ENCODE measurements at regions not wholly inside any gene's neighbourhood (a gene's known extent, or its start where the extent isn't known, plus 50 kb on each side); places are given as distances from the start of the nearest gene placed in this dataset.

DNA sequence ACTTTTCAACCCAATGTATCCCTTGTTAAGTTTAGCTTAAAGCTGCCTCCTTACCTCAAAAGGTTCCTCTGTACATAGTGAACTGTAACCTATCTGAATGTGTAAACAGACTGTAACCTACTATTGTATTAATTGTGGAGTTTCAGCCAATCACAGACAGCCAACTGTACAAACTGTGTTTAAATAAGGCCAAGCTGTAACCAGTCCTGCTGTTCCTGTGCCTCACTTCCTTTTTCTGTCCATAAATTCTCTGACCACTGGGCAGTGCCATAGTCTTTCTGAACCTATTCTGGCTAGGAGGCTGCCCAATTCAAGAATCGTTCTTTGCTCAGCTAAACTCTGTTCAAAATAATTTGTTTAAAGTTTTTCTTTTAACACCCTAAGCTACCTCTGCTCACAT lies 74.7 kb upstream of the DAPK1 start:
- peaks cover 4% of the 10 kb centered on the region; the same call in 1 of the 2 replicates for H3K79me1 ChIP-seq (ENCODE audit: low read depth, low read length)
- H3K4me3 ChIP-seq (ENCODE audit: extremely low read depth in 1 of 4, insufficient read depth in 2 of 4, low read depth in 3 of 4, low read length in 4 of 4), result no peak overlapping the region
- H4K5ac ChIP-seq (ENCODE audit: insufficient read length, low read depth, low read length), result no peak overlapping the region
- no peak overlapping the region for H3K14ac ChIP-seq (ENCODE audit: insufficient read length)
- no peak overlapping the region for H2BK120ac ChIP-seq (replicated peaks; ENCODE audit: low read depth, low read length)
- no peak overlapping the region for H3K18ac ChIP-seq (ENCODE audit: extremely low read depth, low read length)
- TF ChIP-seq CHD1 (IDR thresholded peaks at IDR 0.05; ENCODE audit: low read depth, low read length), result no peak
- TF ChIP-seq RAD21 (IDR thresholded peaks at IDR 0.05 in 1 of 2, conservative IDR thresholded peaks at IDR 0.05 in 1 of 2; ENCODE audit: low read depth in 2 of 2, low read length in 2 of 2), result peak in 1 of 2 experiments; percentile 7; a peak in 2 of 4 replicates
- H3K4me1 ChIP-seq (replicated peaks in 1 of 4; ENCODE audit: control insufficient read depth in 3 of 4, insufficient read depth in 4 of 4, low read length in 3 of 4), result peaks cover 0 to 5% (median 1%) of the 10 kb centered on the region in 4 experiments; a peak in 4 of 7 replicates
- H4K91ac ChIP-seq (replicated peaks; ENCODE audit: insufficient read length, low read length), result no peak overlapping the region
- WGBS, 2 experiments (ENCODE audit: extremely low coverage in 1 of 2, insufficient coverage in 1 of 2, insufficient read length in 1 of 2, insufficient replicate concordance in 2 of 2, low coverage in 1 of 2, low lambda C conversion rate in 2 of 2, missing lambda C conversion rate in 1 of 2), result 90% methylated on average over 1 of the region's 1 CpG; no CpG with 5 or more reads in 1 of the 2 experiments
- no peak for FAIRE-seq
- peaks cover 0 to 6% of the 10 kb centered on the region in 2 experiments; a peak in 2 of 4 replicates for H3K79me2 ChIP-seq (ENCODE audit: control insufficient read depth in 1 of 2, insufficient read depth in 2 of 2, low read length in 2 of 2)
- H3K36me3 ChIP-seq (ENCODE audit: control insufficient read depth in 2 of 4, insufficient read depth in 4 of 4, low read length in 3 of 4), result peaks cover 2 to 36% (median 23%) of the 10 kb centered on the region in 4 experiments; a peak in 6 of 8 replicates
- peaks cover 2 to 3% of the 10 kb centered on the region in 2 experiments; a peak in 2 of 4 replicates for H3K9me3 ChIP-seq (ENCODE audit: insufficient read depth in 2 of 2, low read depth in 1 of 2, low read length in 1 of 2)
- no peak overlapping the region for H2AFZ ChIP-seq (ENCODE audit: low read length)
- H3K4ac ChIP-seq (replicated peaks; ENCODE audit: insufficient read length, low read depth, low read length), result no peak overlapping the region
- no peaks in the 10 kb centered on the region for H4K20me1 ChIP-seq (replicated peaks in 1 of 2; ENCODE audit: control insufficient read depth in 1 of 2, insufficient read depth in 2 of 2, low read length in 2 of 2)
- H2AK5ac ChIP-seq (ENCODE audit: low read depth, low read length), result no peak overlapping the region
- H3K4me2 ChIP-seq (ENCODE audit: insufficient read depth in 1 of 2, low read depth in 2 of 2, low read length in 2 of 2), result no peak overlapping the region
- H3K23ac ChIP-seq (ENCODE audit: insufficient read length), result no peak overlapping the region
- no peak overlapping the region for H2BK5ac ChIP-seq (ENCODE audit: low read depth, low read length)
- H2BK15ac ChIP-seq (ENCODE audit: low read length), result no peak overlapping the region
- no peak overlapping the region for H3K27ac ChIP-seq (ENCODE audit: low read depth, low read length)
- H3K56ac ChIP-seq (replicated peaks; ENCODE audit: insufficient read length, low read depth, low read length), result no peak overlapping the region
- H2BK12ac ChIP-seq (ENCODE audit: low read depth, low read length), result no peak overlapping the region
- H4K8ac ChIP-seq (ENCODE audit: extremely low read depth, insufficient read depth, low read length), result no peak overlapping the region
- DNase-seq (ENCODE audit: low read depth in 1 of 2, low spot score in 2 of 2), result no peak
- no peaks in the 10 kb centered on the region; a peak in 1 of 7 replicates for H3K27me3 ChIP-seq (replicated peaks in 1 of 4; ENCODE audit: control insufficient read depth in 3 of 4, extremely low read depth in 1 of 4, insufficient read depth in 3 of 4, low read length in 3 of 4)
- ChIA-PET CTCF (ENCODE audit: partially characterized antibody) (interaction anchor here (0.7 to 2.0 kb wide), 3 partner anchors 36 to 87 kb away, joined by 3 to 5 read pairs (median 4); no protein-coding TSS in a partner anchor), POLR2A (ENCODE audit: partially characterized antibody) (interaction anchor here (0.9 to 4.0 kb wide), 12 partner anchors 9 to 132 kb away, joined by 3 to 22 read pairs (median 6); partner anchors contain the start of gene DAPK1)
- H3K9ac ChIP-seq (replicated peaks in 1 of 4; ENCODE audit: extremely low read depth in 1 of 4, low read depth in 3 of 4, low read length in 3 of 4), result no peak overlapping the region
- H2BK20ac ChIP-seq (ENCODE audit: low read length), result no peak overlapping the region
- H3K23me2 ChIP-seq (ENCODE audit: low read depth, low read length), result no peaks in the 10 kb centered on the region; the same call in 1 of the 2 replicates
